GM12878 (cell line): ENCODE measurements at regions not wholly inside any gene's neighbourhood (a gene's known extent, or its start where the extent isn't known, plus 50 kb on each side); places are given as distances from the start of the nearest gene placed in this dataset.

Experiments used
- ATAC-seq: fragments of 200-7000 bp; cut with Tn5 transposase; 3 replicates; pipeline ENCODE4 v1.9.1; 2020; ENCODE audit warnings: mild to moderate bottlenecking, moderate library complexity
- BruUV-seq: library from RNA; stranded (reverse); fragments of 400-500 nt; replicated peaks from 2 replicates; lab custom pipeline; 2021; lab: Mats Ljungman, UMichigan
- CTCF ChIA-PET: fragments of 300-600 bp; sonication (Branson Sonifier 250); formaldehyde crosslinking; extraction: SDS; loops from one replicate; lab custom pipeline; 2021; ENCODE audit warnings: inconsistent platforms; lab: Yijun Ruan, JAX
- POLR2A ChIA-PET: fragments of 350-600 bp; formaldehyde crosslinking; extraction: SDS; loops from one replicate; lab custom pipeline; 2021; ENCODE audit warnings: inconsistent platforms; lab: Charles Lee
- RAD21 ChIA-PET: fragments of 300-600 bp; sonication (Branson Sonifier 250); formaldehyde crosslinking; loops from one replicate; lab custom pipeline; 2023; ENCODE audit warnings: antibody characterized with exemption; ENCODE audit not compliant: unreplicated experiment; lab: Charles Lee
- SMC1A ChIA-PET: fragments of 300-600 bp; sonication (Branson Sonifier 250); formaldehyde crosslinking; loops from one replicate; lab custom pipeline; 2023; ENCODE audit not compliant: unreplicated experiment, uncharacterized antibody; lab: Charles Lee
- DNase-seq: peaks from one replicate; pipeline ENCODE4 v3.0.0-alpha.2; 2011; ENCODE audit warnings: low read depth, low spot score
- FAIRE-seq: peaks from 3 replicates; lab custom pipeline; 2011; peaks lifted over from hg19 to GRCh38; lab: Jason Lieb, UNC
- H2AFZ ChIP-seq: 2 replicates; pipeline ENCODE4 v1.6.0; 2011; ENCODE audit warnings: low read depth, low read length, control low read depth; ENCODE audit not compliant: control insufficient read depth
- H3K27ac ChIP-seq: 2 replicates; pipeline ENCODE4 v1.5.1; 2011; ENCODE audit warnings: control low read depth; ENCODE audit not compliant: control insufficient read depth, insufficient read depth
- H3K27me3 ChIP-seq, 2 experiments: replicated peaks in 1 of 2; 2 replicates each; pipeline versions ENCODE4 v1.6.0 to v1.6.1; 2011; ENCODE audit warnings: low read length in 1 of 2; ENCODE audit not compliant: control insufficient read depth in 2 of 2, insufficient read depth in 2 of 2
- H3K36me3 ChIP-seq, 2 experiments: 2 replicates each; pipeline ENCODE4 v1.5.1; 2011; ENCODE audit warnings: low read length in 1 of 2; ENCODE audit not compliant: control insufficient read depth in 2 of 2, insufficient read depth in 2 of 2
- H3K4me1 ChIP-seq: 2 replicates; pipeline ENCODE4 v1.6.1; 2011; ENCODE audit warnings: mild to moderate bottlenecking, low read length, moderate library complexity, mixed read lengths; ENCODE audit not compliant: control insufficient read depth, insufficient read depth
- H3K4me2 ChIP-seq: 2 replicates; pipeline ENCODE4 v1.6.0; 2011; ENCODE audit warnings: control low read depth; ENCODE audit not compliant: control insufficient read depth, insufficient read depth
- H3K4me3 ChIP-seq: fragments of 200-600 bp; sonication (generic); 2 replicates; pipeline ENCODE4 v1.5.1; 2016
- H3K79me2 ChIP-seq: 2 replicates; pipeline ENCODE4 v1.6.0; 2011; ENCODE audit warnings: low read length; ENCODE audit not compliant: control insufficient read depth, insufficient read depth
- H3K9ac ChIP-seq: 2 replicates; pipeline ENCODE4 v1.8.0; 2011; ENCODE audit warnings: low read length, control low read depth, mixed read lengths; ENCODE audit not compliant: control insufficient read depth, insufficient read depth
- H3K9me3 ChIP-seq: replicated peaks from 3 replicates; pipeline ENCODE4 v1.5.1; 2011; ENCODE audit warnings: mild to moderate bottlenecking, low read length; ENCODE audit not compliant: control insufficient read depth, insufficient read depth
- H4K20me1 ChIP-seq: 2 replicates; pipeline ENCODE4 v1.6.0; 2011; ENCODE audit not compliant: control insufficient read depth, insufficient read depth
- BCLAF1 ChIP-seq: fragments of 450-650 bp; IDR thresholded peaks from 2 replicates; pipeline ENCODE4 v1.6.1; 2017; ENCODE audit warnings: antibody characterized with exemption, mild to moderate bottlenecking, moderate library complexity
- CBX3 ChIP-seq: fragments of 200-600 bp; sonication (generic); IDR thresholded peaks from 2 replicates; pipeline ENCODE4 v1.6.1; 2016; ENCODE audit warnings: low read depth, borderline replicate concordance
- DPF2 ChIP-seq: fragments of 450-650 bp; IDR thresholded peaks from 2 replicates; pipeline ENCODE4 v1.6.1; 2017; ENCODE audit warnings: mild to moderate bottlenecking
- EZH2 ChIP-seq: IDR thresholded peaks from 2 replicates; pipeline ENCODE4 v1.6.1; 2012; ENCODE audit warnings: low read depth, mild to moderate bottlenecking, control low read depth, inconsistent platforms, low read length, borderline replicate concordance; ENCODE audit not compliant: control insufficient read depth
- NBN ChIP-seq: fragments of 450-650 bp; IDR thresholded peaks from 2 replicates; pipeline ENCODE4 v1.6.1; 2016
- NFYA ChIP-seq: IDR thresholded peaks from 2 replicates; pipeline ENCODE4 v1.6.1; 2011; ENCODE audit warnings: low read depth, mild to moderate bottlenecking, low read length, improper control_type of control experiment, borderline replicate concordance
- NFYB ChIP-seq: IDR thresholded peaks from 2 replicates; pipeline ENCODE4 v1.6.1; 2011; ENCODE audit warnings: low read depth, mild to moderate bottlenecking, low read length, improper control_type of control experiment, moderate library complexity; ENCODE audit not compliant: insufficient read depth
- PAX5 ChIP-seq: IDR thresholded peaks from 2 replicates; pipeline ENCODE4 v1.6.1; 2011; ENCODE audit warnings: low read depth, low read length, borderline replicate concordance
- SMC3 ChIP-seq: IDR thresholded peaks from 2 replicates; pipeline ENCODE4 v1.6.1; 2011; ENCODE audit warnings: low read length, improper control_type of control experiment, borderline replicate concordance
- STAT1 ChIP-seq: fragments of 450-650 bp; conservative IDR thresholded peaks from 2 replicates; pipeline ENCODE4 v1.6.1; 2014; ENCODE audit warnings: antibody characterized with exemption, mild to moderate bottlenecking
- ZNF24 ChIP-seq: fragments of 450-650 bp; IDR thresholded peaks from 2 replicates; pipeline ENCODE4 v1.6.1; 2017; ENCODE audit warnings: antibody characterized with exemption, mild to moderate bottlenecking
- WGBS: methylation state at CpG from one replicate; pipeline ENCODE4 v1.1.6; 2016; ENCODE audit warnings: low lambda C conversion rate; ENCODE audit not compliant: insufficient replicate concordance, insufficient coverage; ENCODE audit errors: missing lambda C conversion rate; 5-methylcytosine and 5-hydroxymethylcytosine counted together
- in situ Hi-C: fragments of 300-500 bp; cut with MboI; formaldehyde crosslinking; loops from 9 replicates; pipeline ENCODE4 v1.14.3; 2018; ENCODE audit warnings: mixed read lengths
- intact Hi-C: fragments of 100-400 bp; cut with micrococcal nuclease; formaldehyde crosslinking; loops from one replicate; pipeline ENCODE4 v1.14.2; 2022; ENCODE audit not compliant: unreplicated experiment

- Histone ChIP-seq H3K4me2 (no peak overlapping the region), H3K27me3 (no peaks in the 10 kb centered on the region), H2AFZ (no peak overlapping the region), H3K36me3 (no peaks in the 10 kb centered on the region), H4K20me1 (no peaks in the 10 kb centered on the region), H3K79me2 (no peaks in the 10 kb centered on the region), H3K9ac (no peak overlapping the region), H3K4me3 (no peak overlapping the region), H3K4me1 (no peaks in the 10 kb centered on the region)
- ChIA-PET POLR2A (no interaction called here), SMC1A (no interaction called here), CTCF (no interaction called here), RAD21 (no interaction called here)
- intact Hi-C loops = no loop called here
- FAIRE-seq = no peak
- WGBS = 0% methylated on average over 5 of the region's 5 CpGs
- in situ Hi-C loops = no loop called here
- TF ChIP-seq SMC3 = no peak
- no peak for TF ChIP-seq CBX3
- TF ChIP-seq ZNF24 = no peak
- TF ChIP-seq DPF2 = no peak
- no peak for TF ChIP-seq NBN
- no peak for TF ChIP-seq STAT1
- TF ChIP-seq PAX5 = no peak
- TF ChIP-seq NFYB = no peak
- TF ChIP-seq BCLAF1 = no peak
- TF ChIP-seq NFYA = no peak
- TF ChIP-seq EZH2 = no peak
- TF ChIP-seq, all 136 proteins: peak for 0
- Histone ChIP-seq H3K9me3 (no peaks in the 10 kb centered on the region), H3K27ac (no peak overlapping the region)
- no peak for ATAC-seq
- no peak for DNase-seq
- BruUV-seq = no TSS peak
Observed at GRCh38 chr10:85204814-85205213, 876.4 kb downstream of the CCSER2 start.
